Mesenchymal stem cell (in vitro differentiated cells and primary cell): ENCODE measurements at regions not wholly inside any gene's neighbourhood (a gene's known extent, or its start where the extent isn't known, plus 50 kb on each side); places are given as distances from the start of the nearest gene placed in this dataset.

ENCODE experiments used
- DNase-seq: peaks from one replicate; pipeline ENCODE4 v3.0.0-alpha.2; 2013
- H2AFZ ChIP-seq: one replicate; pipeline ENCODE4 v1.6.1; 2013; ENCODE audit warnings: low read depth, mild to moderate bottlenecking, control low read depth, inconsistent platforms, low read length, moderate library complexity
- H2AK5ac ChIP-seq: 2 replicates; pipeline ENCODE4 v1.6.1; 2013; ENCODE audit warnings: low read length, moderate library complexity, mild to moderate bottlenecking, inconsistent platforms; ENCODE audit not compliant: severe bottlenecking
- H2BK120ac ChIP-seq: one replicate; pipeline ENCODE4 v1.6.1; 2013; ENCODE audit warnings: low read depth, mild to moderate bottlenecking, inconsistent platforms, low read length, moderate library complexity
- H2BK12ac ChIP-seq, 2 experiments: one replicate each; pipeline ENCODE4 v1.6.1; 2013; ENCODE audit warnings: inconsistent platforms in 2 of 2, low read length in 2 of 2, mild to moderate bottlenecking in 2 of 2, moderate library complexity in 2 of 2, control low read depth in 1 of 2
- H2BK15ac ChIP-seq: one replicate; pipeline ENCODE4 v1.6.1; 2013; ENCODE audit warnings: mild to moderate bottlenecking, low read depth, inconsistent platforms; ENCODE audit not compliant: poor library complexity, severe bottlenecking
- H2BK5ac ChIP-seq: 2 replicates; pipeline ENCODE4 v1.6.1; 2013; ENCODE audit warnings: low read depth, mild to moderate bottlenecking, low read length, control low read depth, inconsistent platforms; ENCODE audit not compliant: poor library complexity, severe bottlenecking
- H3K14ac ChIP-seq, 2 experiments: one replicate each; pipeline ENCODE4 v1.6.1; 2013; ENCODE audit warnings: inconsistent platforms in 2 of 2, low read length in 2 of 2, control low read depth in 1 of 2, mild to moderate bottlenecking in 1 of 2, moderate library complexity in 1 of 2
- H3K18ac ChIP-seq, 2 experiments: one replicate each; pipeline ENCODE4 v1.6.1; 2013; ENCODE audit warnings: inconsistent platforms in 2 of 2, low read length in 2 of 2, control low read depth in 1 of 2, low read depth in 1 of 2, mild to moderate bottlenecking in 1 of 2
- H3K23ac ChIP-seq, 2 experiments: one replicate each; pipeline ENCODE4 v1.6.1; 2013; ENCODE audit warnings: inconsistent platforms in 2 of 2, low read length in 2 of 2, mild to moderate bottlenecking in 2 of 2, moderate library complexity in 2 of 2, control low read depth in 1 of 2
- H3K27ac ChIP-seq: 2 replicates; pipeline ENCODE4 v1.5.1; 2013; ENCODE audit warnings: mild to moderate bottlenecking, moderate library complexity, low read length, control low read depth, inconsistent platforms; ENCODE audit not compliant: poor library complexity, severe bottlenecking
- H3K27me3 ChIP-seq, 2 experiments: 2 replicates each; pipeline versions ENCODE4 v1.6.1 to v1.7.0; 2013; ENCODE audit warnings: low read length in 2 of 2, mild to moderate bottlenecking in 2 of 2, moderate library complexity in 2 of 2, control low read depth in 1 of 2, inconsistent platforms in 1 of 2; ENCODE audit not compliant: control insufficient read depth in 1 of 2, insufficient read depth in 1 of 2
- H3K36me3 ChIP-seq, 2 experiments: 2 replicates each; pipeline versions ENCODE4 v1.6.1 to v1.7.0; 2013; ENCODE audit warnings: low read length in 2 of 2, control low read depth in 1 of 2, inconsistent platforms in 1 of 2, low read depth in 1 of 2, mild to moderate bottlenecking in 1 of 2; ENCODE audit not compliant: insufficient read depth in 2 of 2, control insufficient read depth in 1 of 2
- H3K4ac ChIP-seq, 2 experiments: one replicate each; pipeline ENCODE4 v1.6.1; 2013; ENCODE audit warnings: inconsistent platforms in 2 of 2, low read length in 2 of 2, mild to moderate bottlenecking in 2 of 2, moderate library complexity in 2 of 2, control low read depth in 1 of 2, low read depth in 1 of 2
- H3K4me1 ChIP-seq: 2 replicates; pipeline ENCODE4 v1.6.1; 2013; ENCODE audit warnings: low read depth, low read length, control low read depth; ENCODE audit not compliant: control insufficient read depth, insufficient read depth
- H3K4me2 ChIP-seq: 2 replicates; pipeline ENCODE4 v1.6.1; 2013; ENCODE audit warnings: low read length, mild to moderate bottlenecking, inconsistent platforms; ENCODE audit not compliant: poor library complexity, severe bottlenecking
- H3K4me3 ChIP-seq, 2 experiments: 2 replicates each; pipeline versions ENCODE4 v1.5.1 to v1.7.0; 2013; ENCODE audit warnings: low read length in 2 of 2, mild to moderate bottlenecking in 2 of 2, control low read depth in 1 of 2, low read depth in 1 of 2; ENCODE audit not compliant: insufficient read depth in 1 of 2
- H3K79me1 ChIP-seq: replicated peaks from 2 replicates; pipeline ENCODE4 v1.6.1; 2013; ENCODE audit warnings: mild to moderate bottlenecking, control low read depth, low read length, inconsistent platforms; ENCODE audit not compliant: poor library complexity, severe bottlenecking
- H3K9ac ChIP-seq: 2 replicates; pipeline ENCODE4 v1.7.0; 2013; ENCODE audit warnings: mild to moderate bottlenecking, low read length, moderate library complexity
- H3K9me3 ChIP-seq: 2 replicates; pipeline ENCODE4 v1.7.0; 2013; ENCODE audit warnings: mild to moderate bottlenecking, low read length; ENCODE audit not compliant: control insufficient read depth
- H4K8ac ChIP-seq: one replicate; pipeline ENCODE4 v1.6.1; 2013; ENCODE audit warnings: inconsistent platforms, mild to moderate bottlenecking, low read length, moderate library complexity
- H4K91ac ChIP-seq: one replicate; pipeline ENCODE4 v1.6.1; 2013; ENCODE audit warnings: mild to moderate bottlenecking, low read length, inconsistent platforms
- WGBS: methylation state at CpG from one replicate; pipeline ENCODE4 v1.1.7; 2013; ENCODE audit warnings: mixed read lengths; 5-methylcytosine and 5-hydroxymethylcytosine counted together

DNA sequence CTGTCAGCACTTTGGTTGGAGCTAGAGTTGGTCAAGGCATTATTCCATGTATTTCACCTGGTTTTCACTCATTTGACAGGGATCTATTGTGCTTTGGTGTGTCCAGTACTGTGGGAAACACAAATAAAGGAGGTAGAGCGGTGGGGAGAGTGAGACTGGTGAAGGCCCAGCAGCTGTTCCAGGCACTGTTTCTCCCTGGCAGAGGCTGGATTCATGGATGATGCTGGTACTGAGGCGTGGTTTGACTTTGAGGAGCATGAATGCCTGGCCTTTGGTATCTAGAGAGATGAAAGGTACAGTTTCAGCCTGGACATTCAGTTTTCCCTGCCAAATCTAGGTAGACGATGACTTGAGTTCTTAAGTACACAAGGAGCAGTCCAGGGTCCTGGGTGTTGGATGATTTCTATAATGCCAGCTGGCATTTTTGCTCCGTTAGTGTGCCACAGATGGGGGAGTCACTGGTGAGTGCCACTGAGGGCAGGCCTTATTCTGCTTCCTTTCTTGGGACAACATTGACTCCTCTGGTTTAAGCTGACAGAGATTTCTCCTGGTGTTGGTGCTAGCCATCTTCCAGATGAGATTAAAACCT is 162.2 kb upstream of the BMPER start:
- 93% methylated on average over 4 of the region's 4 CpGs for WGBS
- H3K14ac ChIP-seq, result no peak overlapping the region
- H2BK15ac ChIP-seq, result no peak overlapping the region
- peak overlapping the region; percentile 47 for H4K8ac ChIP-seq
- H3K23ac ChIP-seq, result no peak overlapping the region
- peak overlapping the region; percentile 31 for H3K9ac ChIP-seq
- H3K4ac ChIP-seq, result peak overlapping the region; percentile 47 to 77
- no peak for DNase-seq
- H2AK5ac ChIP-seq, result no peak overlapping the region
- no peaks in the 10 kb centered on the region for H3K36me3 ChIP-seq
- H3K27ac ChIP-seq, result no peak overlapping the region
- peak overlapping the region; percentile 72 to 92 for H2BK12ac ChIP-seq
- no peak overlapping the region for H2BK5ac ChIP-seq
- peak overlapping the region; percentile 79 to 86 for H3K18ac ChIP-seq
- H3K4me2 ChIP-seq, result no peak overlapping the region
- H3K4me1 ChIP-seq, result peaks cover 4% of the 10 kb centered on the region
- no peaks in the 10 kb centered on the region for H3K79me1 ChIP-seq
- H3K9me3 ChIP-seq, result no peaks in the 10 kb centered on the region
- peak overlapping the region; percentile 78 for H4K91ac ChIP-seq
- H2BK120ac ChIP-seq, result no peak overlapping the region
- H3K27me3 ChIP-seq, result no peaks in the 10 kb centered on the region
- no peak overlapping the region for H2AFZ ChIP-seq
- H3K4me3 ChIP-seq, result no peak overlapping the region

DNA sequence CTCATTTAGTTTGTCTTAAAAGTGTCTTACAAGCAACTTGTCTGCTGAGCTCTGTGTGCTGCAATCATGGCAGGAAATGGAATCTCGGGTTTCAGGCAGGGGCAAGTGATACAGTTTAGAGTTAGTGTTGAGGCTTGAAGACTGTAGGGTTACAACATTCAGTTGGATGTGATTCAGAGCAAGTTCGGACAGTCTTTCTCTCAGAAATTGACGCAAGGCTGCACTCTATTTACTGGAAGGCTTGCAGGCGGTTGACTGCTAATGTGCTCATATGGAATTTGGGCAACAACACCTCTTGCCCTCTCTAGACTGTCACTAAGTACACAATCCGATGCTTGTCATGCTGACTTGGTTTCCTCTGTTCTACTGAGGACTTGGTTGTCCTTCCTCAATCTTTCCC is 161.7 kb upstream of the BMPER start:
- no peaks in the 10 kb centered on the region for H3K79me1 ChIP-seq
- H3K4me2 ChIP-seq, result no peak overlapping the region
- DNase-seq, result peak; percentile 85
- peaks cover 4% of the 10 kb centered on the region for H3K4me1 ChIP-seq
- H2BK15ac ChIP-seq, result no peak overlapping the region
- H2AK5ac ChIP-seq, result no peak overlapping the region
- no peak overlapping the region for H3K14ac ChIP-seq
- H3K36me3 ChIP-seq, result no peaks in the 10 kb centered on the region
- no peak overlapping the region for H4K8ac ChIP-seq
- no peaks in the 10 kb centered on the region for H3K27me3 ChIP-seq
- H3K23ac ChIP-seq, result no peak overlapping the region
- H3K18ac ChIP-seq, result peak overlapping the region; percentile 61 to 77
- H2BK5ac ChIP-seq, result no peak overlapping the region
- no peaks in the 10 kb centered on the region for H3K9me3 ChIP-seq
- no peak overlapping the region for H3K4ac ChIP-seq
- H2AFZ ChIP-seq, result no peak overlapping the region
- no peak overlapping the region for H2BK120ac ChIP-seq
- H4K91ac ChIP-seq, result no peak overlapping the region
- no peak overlapping the region for H3K9ac ChIP-seq
- H3K27ac ChIP-seq, result no peak overlapping the region
- peak overlapping the region in 1 of 2 experiments; percentile 49 for H2BK12ac ChIP-seq
- no peak overlapping the region for H3K4me3 ChIP-seq
- 71% methylated on average over 5 of the region's 5 CpGs for WGBS

- WGBS, result 94% methylated on average over 3 of the region's 3 CpGs
- no peak overlapping the region for H3K4me3 ChIP-seq
These were observed 160.9 kb upstream of the BMPER start for GRCh38 chr7:33744293-33745075.

GRCh38 chr7:33745934-33746333 is 159.4 kb upstream of the BMPER start:
- no peak overlapping the region for H2BK15ac ChIP-seq
- H3K4ac ChIP-seq, result no peak overlapping the region

More at GRCh38 chr7:33744293-33745075, 160.9 kb upstream of the BMPER start:
- Histone ChIP-seq H3K23ac (no peak overlapping the region), H3K27me3 (no peaks in the 10 kb centered on the region), H2BK5ac (no peak overlapping the region), H4K8ac (no peak overlapping the region), H4K91ac (peak overlapping the region; percentile 1), H3K4me1 (peaks cover 4% of the 10 kb centered on the region), H3K9me3 (no peaks in the 10 kb centered on the region), H3K27ac (no peak overlapping the region), H3K14ac (no peak overlapping the region), H3K79me1 (no peaks in the 10 kb centered on the region), H3K36me3 (no peaks in the 10 kb centered on the region), H3K4ac (peak overlapping the region; percentile 40 to 73), H3K9ac (no peak overlapping the region), H3K4me2 (no peak overlapping the region), H2BK15ac (no peak overlapping the region), H2BK120ac (no peak overlapping the region), H2AK5ac (no peak overlapping the region), H3K18ac (peak overlapping the region in 1 of 2 experiments; percentile 61), H2AFZ (no peak overlapping the region), H2BK12ac (peak overlapping the region; percentile 7 to 49)
- no peak for DNase-seq

More at GRCh38 chr7:33745934-33746333, 159.4 kb upstream of the BMPER start:
- Histone ChIP-seq H3K23ac (no peak overlapping the region), H3K4me1 (peaks cover 4% of the 10 kb centered on the region), H2AFZ (no peak overlapping the region), H3K36me3 (no peaks in the 10 kb centered on the region), H2BK120ac (no peak overlapping the region), H3K4me2 (no peak overlapping the region), H3K4me3 (no peak overlapping the region), H4K8ac (no peak overlapping the region), H4K91ac (no peak overlapping the region), H2BK5ac (no peak overlapping the region), H3K9me3 (no peaks in the 10 kb centered on the region), H2BK12ac (no peak overlapping the region), H3K18ac (no peak overlapping the region), H3K27ac (no peak overlapping the region), H3K9ac (no peak overlapping the region), H3K27me3 (no peaks in the 10 kb centered on the region), H3K14ac (no peak overlapping the region), H2AK5ac (no peak overlapping the region), H3K79me1 (no peaks in the 10 kb centered on the region)
- WGBS, result 54% methylated on average over 2 of the region's 3 CpGs
- DNase-seq, result peak; percentile 32
